ENCODE measurements at regions not wholly inside any gene's neighbourhood (a gene's known extent, or its start where the extent isn't known, plus 50 kb on each side); places are given as distances from the start of the nearest gene placed in this dataset.

DNA sequence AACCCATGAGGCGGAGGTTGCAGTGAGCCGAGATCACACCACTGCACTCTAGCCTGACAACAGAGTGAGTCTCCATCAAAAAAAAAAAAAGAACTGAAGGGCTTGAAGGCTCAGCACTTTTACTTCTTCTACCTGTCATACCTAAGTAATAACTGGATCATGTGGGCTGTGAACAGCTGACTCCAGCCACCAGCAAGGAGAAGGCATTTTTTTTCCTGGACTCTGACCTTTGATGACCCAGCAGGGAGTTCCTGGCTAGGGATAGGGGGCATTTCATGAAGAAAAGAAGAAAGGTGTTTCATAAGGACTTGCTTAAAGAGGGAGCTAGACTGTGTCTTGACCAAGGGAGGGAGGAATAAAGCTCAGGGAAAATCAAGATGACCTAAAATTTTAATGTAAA, 266.0 kb downstream of the ZNF621 start:
- no peak overlapping the region for H3K14ac ChIP-seq (ENCODE audit: insufficient read length)
- H3K27ac ChIP-seq (ENCODE audit: low read depth, low read length), result no peak overlapping the region
- H4K8ac ChIP-seq (ENCODE audit: extremely low read depth, insufficient read depth, low read length), result no peak overlapping the region
- no peak overlapping the region for H2BK12ac ChIP-seq (ENCODE audit: low read depth, low read length)
- no peak overlapping the region for H4K91ac ChIP-seq (replicated peaks; ENCODE audit: insufficient read length, low read length)
- H3K79me2 ChIP-seq (ENCODE audit: control insufficient read depth in 1 of 2, insufficient read depth in 2 of 2, low read length in 2 of 2), result no peaks in the 10 kb centered on the region
- H3K27me3 ChIP-seq (replicated peaks in 1 of 4; ENCODE audit: control insufficient read depth in 3 of 4, extremely low read depth in 1 of 4, insufficient read depth in 3 of 4, low read length in 3 of 4), result no peaks in the 10 kb centered on the region
- no peak overlapping the region for H2AK5ac ChIP-seq (ENCODE audit: low read depth, low read length)
- no peaks in the 10 kb centered on the region for H3K79me1 ChIP-seq (ENCODE audit: low read depth, low read length)
- peaks cover 3 to 4% of the 10 kb centered on the region in 2 experiments; a peak in 1 of 4 replicates for H3K9me3 ChIP-seq (ENCODE audit: insufficient read depth in 2 of 2, low read depth in 1 of 2, low read length in 1 of 2)
- no peak overlapping the region for H2AFZ ChIP-seq (ENCODE audit: low read length)
- FAIRE-seq, result no peak
- 95% methylated on average over 2 of the region's 2 CpGs; no CpG with 5 or more reads in 1 of the 2 experiments for WGBS, 2 experiments (ENCODE audit: extremely low coverage in 1 of 2, insufficient coverage in 1 of 2, insufficient read length in 1 of 2, insufficient replicate concordance in 2 of 2, low coverage in 1 of 2, low lambda C conversion rate in 2 of 2, missing lambda C conversion rate in 1 of 2)
- H2BK15ac ChIP-seq (ENCODE audit: low read length), result no peak overlapping the region
- ChIA-PET CTCF (ENCODE audit: partially characterized antibody) (interaction anchor here (0.6 to 3.4 kb wide), 3 partner anchors 8 to 737 kb away, joined by 3 to 18 read pairs (median 3); no protein-coding TSS in a partner anchor), POLR2A (ENCODE audit: partially characterized antibody) (no interaction called here)
- no peak overlapping the region for H3K18ac ChIP-seq (ENCODE audit: extremely low read depth, low read length)
- no peak overlapping the region for H2BK5ac ChIP-seq (ENCODE audit: low read depth, low read length)
- H3K56ac ChIP-seq (replicated peaks; ENCODE audit: insufficient read length, low read depth, low read length), result no peak overlapping the region
- H3K23ac ChIP-seq (ENCODE audit: insufficient read length), result no peak overlapping the region
- H4K5ac ChIP-seq (ENCODE audit: insufficient read length, low read depth, low read length), result no peak overlapping the region
- H3K23me2 ChIP-seq (ENCODE audit: low read depth, low read length), result no peaks in the 10 kb centered on the region
- no peak overlapping the region for H3K4ac ChIP-seq (replicated peaks; ENCODE audit: insufficient read length, low read depth, low read length)
- H3K4me2 ChIP-seq (ENCODE audit: insufficient read depth in 1 of 2, low read depth in 2 of 2, low read length in 2 of 2), result no peak overlapping the region
- H3K9ac ChIP-seq (replicated peaks in 1 of 4; ENCODE audit: extremely low read depth in 1 of 4, low read depth in 3 of 4, low read length in 3 of 4), result no peak overlapping the region
- H3K4me1 ChIP-seq (replicated peaks in 1 of 4; ENCODE audit: control insufficient read depth in 3 of 4, insufficient read depth in 4 of 4, low read length in 3 of 4), result no peaks in the 10 kb centered on the region
- no peaks in the 10 kb centered on the region for H4K20me1 ChIP-seq (replicated peaks in 1 of 2; ENCODE audit: control insufficient read depth in 1 of 2, insufficient read depth in 2 of 2, low read length in 2 of 2)
- no peak for DNase-seq (ENCODE audit: low read depth in 1 of 2, low spot score in 2 of 2)
- H2BK120ac ChIP-seq (replicated peaks; ENCODE audit: low read depth, low read length), result no peak overlapping the region
- no peak overlapping the region for H3K4me3 ChIP-seq (ENCODE audit: extremely low read depth in 1 of 4, insufficient read depth in 2 of 4, low read depth in 3 of 4, low read length in 4 of 4)
- no peaks in the 10 kb centered on the region for H3K36me3 ChIP-seq (ENCODE audit: control insufficient read depth in 2 of 4, insufficient read depth in 4 of 4, low read length in 3 of 4)
- no peak overlapping the region for H2BK20ac ChIP-seq (ENCODE audit: low read length)
- TF ChIP-seq CTBP2 (IDR thresholded peaks at IDR 0.05; ENCODE audit: borderline replicate concordance, insufficient read depth, insufficient read length, low read length) (no peak), NRF1 (IDR thresholded peaks at IDR 0.05; ENCODE audit: low read depth, low read length) (no peak), RBBP5 (IDR thresholded peaks at IDR 0.05; ENCODE audit: borderline replicate concordance, low read depth, low read length) (no peak), ASH2L (IDR thresholded peaks at IDR 0.05; ENCODE audit: low read length) (no peak), EZH2 (IDR thresholded peaks at IDR 0.05; ENCODE audit: low read depth, low read length, severe bottlenecking) (no peak), CBX5 (IDR thresholded peaks at IDR 0.05; ENCODE audit: low read depth, low read length) (no peak), CEBPB (IDR thresholded peaks at IDR 0.05; ENCODE audit: low read depth, low read length) (no peak), EGR1 (IDR thresholded peaks at IDR 0.05; ENCODE audit: borderline replicate concordance, low read depth, low read length) (no peak), SP4 (IDR thresholded peaks at IDR 0.05; ENCODE audit: low read length) (no peak), KDM1A (IDR thresholded peaks at IDR 0.05; ENCODE audit: borderline replicate concordance, low read length) (no peak), SRF (IDR thresholded peaks at IDR 0.05; ENCODE audit: low read depth, low read length) (no peak), RXRA (IDR thresholded peaks at IDR 0.05; ENCODE audit: insufficient read depth, low read depth, low read length) (no peak), CHD1 (IDR thresholded peaks at IDR 0.05; ENCODE audit: low read depth, low read length) (no peak), BACH1 (IDR thresholded peaks at IDR 0.05; ENCODE audit: low read length) (no peak)
